ENCODE measurements at regions not wholly inside any gene's neighbourhood (a gene's known extent, or its start where the extent isn't known, plus 50 kb on each side); places are given as distances from the start of the nearest gene placed in this dataset.

GRCh38 chr12:105852496-105852895 lies 286.3 kb downstream of the NUAK1 start:
- FAIRE-seq (no peak), DNase-seq (ENCODE audit: insufficient read length, low spot score) (no peak)
- TF ChIP-seq POLR2A (IDR thresholded peaks at IDR 0.05; ENCODE audit: low read depth, low read length), result no peak

DNA sequence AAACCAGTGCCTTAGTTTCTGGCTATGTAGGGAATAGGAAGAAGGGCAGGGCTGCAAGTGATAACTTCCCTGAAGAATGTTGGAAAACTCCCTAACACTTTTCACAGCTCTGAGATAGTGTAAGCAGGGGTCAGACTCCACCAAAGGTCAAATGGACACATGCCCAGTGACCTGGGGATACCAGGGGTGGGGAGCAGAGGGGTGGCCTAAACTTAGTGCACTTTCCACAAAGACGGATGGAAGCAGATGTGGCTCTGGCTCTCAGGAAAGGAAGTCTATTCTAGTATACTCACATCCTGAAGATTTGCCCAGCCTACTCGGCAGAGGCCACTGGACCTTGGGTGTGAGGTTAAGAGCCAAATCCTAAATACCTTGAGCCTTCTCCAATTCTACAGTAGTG lies 285.8 kb downstream of the NUAK1 start:
- no peak for TF ChIP-seq POLR2A (IDR thresholded peaks at IDR 0.05; ENCODE audit: low read depth, low read length)
- FAIRE-seq, result no peak
- DNase-seq (ENCODE audit: insufficient read length, low spot score), result no peak

DNA sequence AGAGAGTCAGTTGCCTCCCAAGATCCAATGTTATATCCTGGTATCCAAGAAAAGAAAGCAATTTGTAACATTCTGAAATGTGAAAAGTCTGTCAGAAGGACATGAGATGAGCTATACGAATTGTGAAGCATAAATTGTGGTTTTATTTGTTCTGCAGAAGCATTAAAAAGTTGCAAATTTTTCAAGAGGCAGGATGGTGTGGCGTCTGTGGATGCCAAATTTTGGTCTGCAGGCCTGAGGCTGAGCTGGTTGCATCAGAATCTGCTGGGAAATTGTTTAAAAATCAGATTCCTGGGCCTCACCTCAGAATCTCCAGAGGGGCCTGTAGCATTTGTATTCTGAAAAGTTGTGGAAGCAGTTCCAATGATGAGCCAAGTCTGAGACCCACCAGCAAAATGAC lies 284.7 kb downstream of the NUAK1 start:
- FAIRE-seq (no peak), DNase-seq (ENCODE audit: insufficient read length, low spot score) (no peak)
- no peak for TF ChIP-seq POLR2A (IDR thresholded peaks at IDR 0.05; ENCODE audit: low read depth, low read length)

- DNase-seq (ENCODE audit: insufficient read length, low spot score) (no peak), FAIRE-seq (no peak)
- no peak for TF ChIP-seq POLR2A (IDR thresholded peaks at IDR 0.05; ENCODE audit: low read depth, low read length)
Observed at GRCh38 chr12:105855361-105856047, 283.2 kb downstream of the NUAK1 start.

DNA sequence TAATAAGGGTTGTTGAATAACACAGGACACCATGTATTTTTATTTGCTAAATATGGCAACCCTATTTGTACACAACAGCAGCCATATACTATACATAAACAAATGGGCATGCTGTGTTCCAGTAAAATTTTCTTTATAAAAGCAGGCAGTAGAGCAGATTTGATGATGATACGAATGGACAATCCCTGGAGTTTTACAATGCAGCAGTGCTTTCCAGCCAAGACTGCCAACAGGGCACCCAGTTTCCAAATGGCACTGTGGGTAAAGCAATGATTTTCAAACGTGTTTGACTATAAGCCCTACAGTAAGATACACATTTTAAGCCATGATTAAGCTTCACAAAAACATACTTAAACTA lies 282.7 kb downstream of the NUAK1 start:
- TF ChIP-seq POLR2A (IDR thresholded peaks at IDR 0.05; ENCODE audit: low read depth, low read length), result no peak
- FAIRE-seq (no peak), DNase-seq (ENCODE audit: insufficient read length, low spot score) (no peak)

DNA sequence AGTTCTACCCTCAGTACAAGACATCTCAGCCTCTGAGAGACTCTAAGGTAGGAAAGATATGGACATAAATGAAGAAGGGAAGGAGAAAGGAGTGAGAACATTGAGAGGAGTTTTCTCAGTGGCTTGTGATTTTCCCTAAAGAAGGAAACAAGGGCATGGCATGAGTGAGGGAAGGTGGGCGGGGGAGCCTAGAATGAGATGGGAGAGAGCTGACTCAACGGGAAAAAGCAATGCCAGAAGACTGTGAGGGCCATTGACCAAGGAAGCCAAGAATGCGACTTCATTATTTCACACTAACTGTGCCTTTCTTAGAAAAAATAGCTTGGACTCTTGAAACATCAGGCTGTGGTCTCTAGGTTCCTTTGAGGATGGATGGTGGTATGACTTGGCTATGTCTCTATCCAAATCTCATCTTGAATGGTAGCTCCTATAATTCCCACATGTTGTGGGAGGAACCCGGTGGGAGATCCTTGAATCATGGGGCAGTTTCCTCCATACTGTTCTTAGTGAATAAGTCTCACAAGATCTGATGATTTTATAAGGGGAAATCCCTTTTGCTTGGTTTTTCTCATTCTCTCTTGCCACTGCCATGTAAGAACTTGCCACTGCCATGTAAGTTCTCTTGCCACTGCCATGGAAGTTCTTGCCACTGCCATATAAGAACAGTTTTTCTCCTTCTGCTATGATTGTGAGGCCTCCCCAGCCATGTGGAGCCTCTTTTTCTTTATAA lies 279.6 kb downstream of the NUAK1 start:
- TF ChIP-seq POLR2A (IDR thresholded peaks at IDR 0.05; ENCODE audit: low read depth, low read length), result no peak
- DNase-seq (ENCODE audit: insufficient read length, low spot score) (no peak), FAIRE-seq (no peak)

GRCh38 chr12:105860561-105861207 lies 278.1 kb downstream of the NUAK1 start:
- TF ChIP-seq POLR2A (IDR thresholded peaks at IDR 0.05; ENCODE audit: low read depth, low read length), result no peak
- no peak for DNase-seq (ENCODE audit: insufficient read length, low spot score)
- no peak for FAIRE-seq

- no peak for TF ChIP-seq POLR2A (IDR thresholded peaks at IDR 0.05; ENCODE audit: low read depth, low read length)
- DNase-seq (ENCODE audit: insufficient read length, low spot score) (no peak), FAIRE-seq (no peak)
Observed at GRCh38 chr12:105861227-105861626, 277.5 kb downstream of the NUAK1 start.

DNA sequence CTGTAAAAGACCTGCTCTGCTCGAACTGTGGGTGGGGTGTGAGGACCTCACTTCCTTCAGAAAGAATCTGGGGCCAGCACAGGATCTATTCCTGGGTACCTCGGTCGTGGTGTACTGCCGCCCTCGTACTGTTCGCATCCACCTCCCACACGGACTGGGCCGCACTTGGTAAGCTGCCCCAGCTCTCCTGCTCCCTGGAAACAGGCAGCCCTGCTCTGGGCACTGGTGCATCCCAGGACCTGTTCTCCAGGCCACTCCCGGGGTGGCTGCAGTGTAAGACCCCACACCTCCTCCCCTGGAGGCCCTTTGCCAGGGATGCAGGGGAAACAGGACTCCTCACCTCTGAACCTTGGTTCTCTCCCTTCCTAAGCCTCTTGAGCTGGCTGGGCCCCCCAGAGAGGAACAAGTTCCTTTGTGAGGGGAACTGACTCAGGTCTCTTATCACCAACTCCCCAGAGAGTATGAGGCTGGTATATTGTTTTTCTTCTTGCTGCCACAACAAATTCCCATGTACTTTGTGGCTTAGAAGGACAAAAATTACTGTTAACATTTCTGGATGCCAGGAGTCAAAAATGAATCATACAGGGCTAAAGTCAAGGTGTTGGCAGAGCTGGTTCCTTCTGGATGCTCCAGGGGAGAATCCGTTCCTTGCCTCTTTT lies 276.5 kb downstream of the NUAK1 start:
- no peak for TF ChIP-seq POLR2A (IDR thresholded peaks at IDR 0.05; ENCODE audit: low read depth, low read length)
- FAIRE-seq (no peak), DNase-seq (ENCODE audit: insufficient read length, low spot score) (no peak)

GRCh38 chr12:105864316-105864715 lies 274.4 kb downstream of the NUAK1 start:
- no peak for DNase-seq (ENCODE audit: insufficient read length, low spot score)
- FAIRE-seq, result no peak
- no peak for TF ChIP-seq POLR2A (IDR thresholded peaks at IDR 0.05; ENCODE audit: low read depth, low read length)

DNA sequence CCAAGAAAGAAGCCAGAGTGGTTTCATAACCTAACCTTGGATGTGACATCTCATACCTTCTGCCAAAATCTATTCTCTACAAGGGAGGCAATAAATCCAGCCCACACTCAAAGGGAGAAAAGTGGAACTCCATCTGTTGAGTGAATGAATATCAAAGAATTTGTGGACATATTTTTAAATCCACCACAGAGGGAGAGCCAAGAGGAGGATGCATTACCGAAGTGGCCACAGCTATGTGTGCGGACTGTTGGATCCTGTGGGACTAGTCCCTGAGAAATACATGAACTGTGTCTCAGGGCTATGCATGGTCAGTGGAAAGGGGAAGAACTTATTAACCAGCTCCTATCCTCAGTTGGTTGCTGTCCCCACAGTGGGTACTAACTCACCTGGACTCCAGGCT lies 273.9 kb downstream of the NUAK1 start:
- no peak for DNase-seq (ENCODE audit: insufficient read length, low spot score)
- FAIRE-seq, result no peak
- no peak for TF ChIP-seq POLR2A (IDR thresholded peaks at IDR 0.05; ENCODE audit: low read depth, low read length)

DNA sequence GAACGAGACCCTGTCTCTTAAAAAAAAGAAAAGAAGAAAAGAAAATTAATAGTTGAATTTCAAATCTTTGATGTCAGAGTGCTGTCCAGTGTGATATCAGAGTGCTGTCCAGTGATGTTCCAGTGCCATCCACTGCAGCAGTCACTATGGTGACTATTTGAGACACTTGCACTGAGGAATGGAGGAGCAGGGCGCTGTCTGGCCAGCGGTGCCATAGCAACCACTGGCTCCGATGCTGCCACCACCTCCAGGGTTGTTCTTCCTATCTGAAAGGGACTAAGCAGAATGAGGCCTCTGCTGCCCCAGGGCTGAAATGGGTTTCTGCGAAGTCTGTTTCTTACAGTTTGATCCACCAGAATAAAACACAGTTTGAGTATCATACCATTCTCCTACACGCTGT lies 272.9 kb downstream of the NUAK1 start:
- no peak for TF ChIP-seq POLR2A (IDR thresholded peaks at IDR 0.05; ENCODE audit: low read depth, low read length)
- no peak for FAIRE-seq

DNA sequence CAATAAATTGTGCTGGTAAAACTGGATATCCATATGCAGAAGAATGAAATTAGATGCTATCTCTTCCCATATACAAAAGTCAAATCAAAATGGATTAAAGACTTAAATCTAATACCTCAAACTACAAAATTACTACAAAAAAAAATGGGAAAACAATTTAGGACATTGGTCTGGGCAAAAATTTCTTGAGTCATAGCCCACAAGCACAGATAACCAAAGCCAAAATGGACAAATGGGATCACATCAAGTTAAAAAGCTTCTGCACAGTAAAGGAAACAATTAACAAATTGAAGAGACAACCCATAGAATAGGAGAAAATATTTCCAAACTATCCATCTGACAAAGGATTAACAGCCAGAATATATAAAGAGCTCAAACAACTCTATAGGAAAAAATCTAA lies 264.6 kb downstream of the NUAK1 start:
- no peak for TF ChIP-seq POLR2A (IDR thresholded peaks at IDR 0.05; ENCODE audit: low read depth, low read length)
- FAIRE-seq (no peak), DNase-seq (ENCODE audit: insufficient read length, low spot score) (no peak)

More for the DNA sequence above, 272.9 kb downstream of the NUAK1 start:
- DNase-seq (ENCODE audit: insufficient read length, low spot score), result no peak

- TF ChIP-seq POLR2A (IDR thresholded peaks at IDR 0.05; ENCODE audit: low read depth, low read length), result no peak
- DNase-seq (ENCODE audit: insufficient read length, low spot score), result no peak
- no peak for FAIRE-seq
Observed at GRCh38 chr12:105876396-105876927, 262.3 kb downstream of the NUAK1 start.

All from H54 (cell line).